ENCODE measurements at regions not wholly inside any gene's neighbourhood (a gene's known extent, or its start where the extent isn't known, plus 50 kb on each side); places are given as distances from the start of the nearest gene placed in this dataset.
"Not testable (repeated sequence)": the region's sequence is repeated elsewhere in the genome, so short reads cannot be mapped to it uniquely, and the experiment has no call there.

GRCh38 chr2:16425462-16426336, 239.9 kb downstream of the CYRIA start:
- DNase-seq (no peak), ATAC-seq (ENCODE audit: low read depth in 2 of 2) (no peak)
- H3K36me3 Mint-ChIP-seq, result no peaks in the 10 kb centered on the region
- peaks cover 3 to 13% (median 9%) of the 10 kb centered on the region in 3 donors for H3K27me3 Mint-ChIP-seq
- no peaks in the 10 kb centered on the region for H3K4me1 Mint-ChIP-seq
- H3K27ac Mint-ChIP-seq, result no peak overlapping the region
- H3K9me3 Mint-ChIP-seq, result peaks cover 0 to 3% (median 0%) of the 10 kb centered on the region in 7 donors
- H3K4me3 Mint-ChIP-seq, result no peak overlapping the region

GRCh38 chr2:16420421-16420820, 245.2 kb downstream of the CYRIA start:
- H3K27ac Mint-ChIP-seq, result no peak overlapping the region
- no peaks in the 10 kb centered on the region for H3K4me1 Mint-ChIP-seq
- no peaks in the 10 kb centered on the region for H3K36me3 Mint-ChIP-seq
- peaks cover 0 to 9% (median 8%) of the 10 kb centered on the region in 3 donors for H3K27me3 Mint-ChIP-seq
- ATAC-seq (ENCODE audit: low read depth in 2 of 2), result no peak
- peaks cover 0 to 6% (median 3%) of the 10 kb centered on the region in 7 donors for H3K9me3 Mint-ChIP-seq
- DNase-seq, result no peak
- no peak overlapping the region for H3K4me3 Mint-ChIP-seq

- Mint-ChIP-seq H3K9me3 (peaks cover 0 to 9% (median 4%) of the 10 kb centered on the region in 7 donors), H3K4me1 (no peaks in the 10 kb centered on the region), H3K4me3 (no peak overlapping the region), H3K27me3 (peaks cover 0 to 11% (median 9%) of the 10 kb centered on the region in 3 donors), H3K27ac (no peak overlapping the region), H3K36me3 (no peaks in the 10 kb centered on the region)
- ATAC-seq (ENCODE audit: low read depth in 2 of 2) (no peak), DNase-seq (no peak)
These were observed 247.9 kb downstream of the CYRIA start for GRCh38 chr2:16417726-16418125.

- ATAC-seq (ENCODE audit: low read depth in 2 of 2) (no peak), DNase-seq (no peak)
- Mint-ChIP-seq H3K4me1 (no peaks in the 10 kb centered on the region), H3K36me3 (no peaks in the 10 kb centered on the region), H3K9me3 (peaks cover 0 to 9% (median 4%) of the 10 kb centered on the region in 7 donors), H3K27me3 (peaks cover 0 to 11% (median 4%) of the 10 kb centered on the region in 3 donors), H3K27ac (no peak overlapping the region), H3K4me3 (no peak overlapping the region)
These were observed 249.0 kb downstream of the CYRIA start for GRCh38 chr2:16416651-16417050.

- not testable (repeated sequence) for DNase-seq; H3K4me3 Mint-ChIP-seq; H3K4me1 Mint-ChIP-seq; H3K36me3 Mint-ChIP-seq; ATAC-seq (ENCODE audit: low read depth in 2 of 2); H3K27ac Mint-ChIP-seq
- peaks cover 0 to 11% (median 8%) of the 10 kb centered on the region in 3 donors for H3K27me3 Mint-ChIP-seq
- peaks cover 0 to 10% (median 6%) of the 10 kb centered on the region in 7 donors for H3K9me3 Mint-ChIP-seq
These were observed 249.8 kb downstream of the CYRIA start for GRCh38 chr2:16415861-16416260.

- Mint-ChIP-seq H3K4me1 (no peaks in the 10 kb centered on the region), H3K36me3 (no peaks in the 10 kb centered on the region), H3K27me3 (peaks cover 0 to 5% (median 4%) of the 10 kb centered on the region in 3 donors), H3K4me3 (no peak overlapping the region), H3K9me3 (peaks cover 0 to 12% (median 8%) of the 10 kb centered on the region in 7 donors), H3K27ac (no peak overlapping the region)
- DNase-seq (no peak), ATAC-seq (ENCODE audit: low read depth in 2 of 2) (no peak)
These were observed 251.7 kb downstream of the CYRIA start for GRCh38 chr2:16413947-16414346.

GRCh38 chr2:16413285-16413684, 252.3 kb downstream of the CYRIA start:
- no peak for ATAC-seq (ENCODE audit: low read depth in 2 of 2)
- H3K36me3 Mint-ChIP-seq, result no peaks in the 10 kb centered on the region
- no peak for DNase-seq
- no peak overlapping the region for H3K4me3 Mint-ChIP-seq
- H3K9me3 Mint-ChIP-seq, result peaks cover 0 to 12% (median 8%) of the 10 kb centered on the region in 7 donors
- H3K27ac Mint-ChIP-seq, result no peak overlapping the region
- H3K27me3 Mint-ChIP-seq, result peaks cover 0 to 5% (median 4%) of the 10 kb centered on the region in 3 donors
- H3K4me1 Mint-ChIP-seq, result no peaks in the 10 kb centered on the region

- Mint-ChIP-seq H3K27ac (no peak overlapping the region), H3K9me3 (peaks cover 0 to 12% (median 8%) of the 10 kb centered on the region in 7 donors)
These were observed 253.2 kb downstream of the CYRIA start for GRCh38 chr2:16412321-16413030.

GRCh38 chr2:16411788-16412187, 253.8 kb downstream of the CYRIA start:
- ATAC-seq (ENCODE audit: low read depth in 2 of 2), result no peak
- Mint-ChIP-seq H3K27me3 (peaks cover 0 to 5% (median 4%) of the 10 kb centered on the region in 3 donors), H3K36me3 (no peaks in the 10 kb centered on the region), H3K4me1 (no peaks in the 10 kb centered on the region), H3K4me3 (no peak overlapping the region), H3K27ac (no peak overlapping the region), H3K9me3 (peaks cover 0 to 12% (median 8%) of the 10 kb centered on the region in 7 donors)
- no peak for DNase-seq

More at GRCh38 chr2:16412321-16413030, 253.2 kb downstream of the CYRIA start:
- no peaks in the 10 kb centered on the region for H3K36me3 Mint-ChIP-seq
- H3K4me3 Mint-ChIP-seq, result no peak overlapping the region
- H3K27me3 Mint-ChIP-seq, result peaks cover 0 to 5% (median 4%) of the 10 kb centered on the region in 3 donors
- H3K4me1 Mint-ChIP-seq, result no peaks in the 10 kb centered on the region
- DNase-seq (no peak), ATAC-seq (ENCODE audit: low read depth in 2 of 2) (no peak)

- no peak for DNase-seq
- no peaks in the 10 kb centered on the region for H3K4me1 Mint-ChIP-seq
- no peaks in the 10 kb centered on the region for H3K36me3 Mint-ChIP-seq
- H3K27ac Mint-ChIP-seq, result no peak overlapping the region
- no peak for ATAC-seq (ENCODE audit: low read depth in 2 of 2)
- H3K27me3 Mint-ChIP-seq, result peaks cover 0 to 4% (median 0%) of the 10 kb centered on the region in 3 donors
- H3K4me3 Mint-ChIP-seq, result no peak overlapping the region
- peaks cover 0 to 8% (median 0%) of the 10 kb centered on the region in 7 donors for H3K9me3 Mint-ChIP-seq
These were observed 255.8 kb downstream of the CYRIA start for GRCh38 chr2:16409849-16410248.

- Mint-ChIP-seq H3K27ac (peak overlapping the region in 1 of 6 donors; percentile 58), H3K4me1 (no peaks in the 10 kb centered on the region), H3K27me3 (peaks cover 0 to 4% (median 0%) of the 10 kb centered on the region in 3 donors), H3K36me3 (no peaks in the 10 kb centered on the region), H3K9me3 (peaks cover 0 to 8% (median 0%) of the 10 kb centered on the region in 7 donors), H3K4me3 (no peak overlapping the region)
- no peak for ATAC-seq (ENCODE audit: low read depth in 2 of 2)
- DNase-seq, result no peak
These were observed 256.6 kb downstream of the CYRIA start for GRCh38 chr2:16409006-16409390.

GRCh38 chr2:16408331-16409005, 257.2 kb downstream of the CYRIA start:
- ATAC-seq (ENCODE audit: low read depth in 2 of 2) (no peak), DNase-seq (no peak)
- Mint-ChIP-seq H3K4me3 (no peak overlapping the region), H3K9me3 (peaks cover 0 to 8% (median 0%) of the 10 kb centered on the region in 7 donors), H3K4me1 (no peaks in the 10 kb centered on the region), H3K36me3 (no peaks in the 10 kb centered on the region), H3K27ac (no peak overlapping the region), H3K27me3 (peaks cover 0 to 4% (median 0%) of the 10 kb centered on the region in 3 donors)

- no peak for DNase-seq
- Mint-ChIP-seq H3K9me3 (peaks cover 0 to 8% (median 0%) of the 10 kb centered on the region in 7 donors), H3K4me3 (no peak overlapping the region), H3K27me3 (peaks cover 0 to 4% (median 0%) of the 10 kb centered on the region in 3 donors), H3K4me1 (no peaks in the 10 kb centered on the region), H3K27ac (no peak overlapping the region), H3K36me3 (no peaks in the 10 kb centered on the region)
- no peak for ATAC-seq (ENCODE audit: low read depth in 2 of 2)
These were observed 258.3 kb downstream of the CYRIA start for GRCh38 chr2:16407358-16407757.
